IMR-90 (cell line): ENCODE measurements at regions not wholly inside any gene's neighbourhood (a gene's known extent, or its start where the extent isn't known, plus 50 kb on each side); places are given as distances from the start of the nearest gene placed in this dataset.

Source experiments
- ATAC-seq: fragments of 200-7000 bp; cut with Tn5 transposase; 2 replicates; pipeline ENCODE4 v1.9.1; 2020; ENCODE audit warnings: low read depth, mild to moderate bottlenecking, moderate library complexity
- BruUV-seq: library from RNA; stranded (reverse); fragments of 400-500 nt; replicated peaks from 2 replicates; lab custom pipeline; 2021; lab: Mats Ljungman, UMichigan
- CTCF ChIA-PET: fragments of 300-600 bp; formaldehyde crosslinking; extraction: SDS; loops from one replicate; lab custom pipeline; 2021; ENCODE audit warnings: antibody characterized with exemption; lab: Yijun Ruan, JAX
- POLR2A ChIA-PET: fragments of 300-600 bp; sonication (Branson Sonifier 250); formaldehyde crosslinking; loops from one replicate; lab custom pipeline; 2022; ENCODE audit warnings: antibody characterized with exemption; ENCODE audit not compliant: unreplicated experiment; lab: Charles Lee
- DNase-seq: peaks from one replicate; pipeline ENCODE4 v3.0.0; 2013
- H2AFZ ChIP-seq: replicated peaks from 2 replicates; pipeline ENCODE3; 2013; ENCODE audit warnings: low read length, mild to moderate bottlenecking; ENCODE audit not compliant: poor library complexity
- H2AK5ac ChIP-seq: 2 replicates; pipeline ENCODE4 v1.6.1; 2013; ENCODE audit warnings: low read depth, low read length, inconsistent platforms
- H2AK9ac ChIP-seq: replicated peaks from 2 replicates; pipeline ENCODE3; 2013; ENCODE audit warnings: mild to moderate bottlenecking, low read depth, low read length, moderate library complexity; ENCODE audit not compliant: poor library complexity
- H2BK120ac ChIP-seq: 2 replicates; pipeline ENCODE4 v1.6.1; 2013; ENCODE audit warnings: low read depth, low read length, inconsistent platforms
- H2BK15ac ChIP-seq: 3 replicates; pipeline ENCODE4 v1.6.1; 2013; ENCODE audit warnings: low read depth, low read length, inconsistent platforms
- H2BK20ac ChIP-seq: 2 replicates; pipeline ENCODE4 v1.6.1; 2013; ENCODE audit warnings: low read depth, mild to moderate bottlenecking, inconsistent platforms, low read length, moderate library complexity
- H2BK5ac ChIP-seq: 2 replicates; pipeline ENCODE4 v1.6.1; 2013; ENCODE audit warnings: mild to moderate bottlenecking, low read depth, low read length, inconsistent platforms; ENCODE audit not compliant: poor library complexity, severe bottlenecking
- H3K14ac ChIP-seq: replicated peaks from 2 replicates; pipeline ENCODE4 v1.6.1; 2013; ENCODE audit warnings: low read depth, low read length, inconsistent platforms
- H3K18ac ChIP-seq: 2 replicates; pipeline ENCODE4 v1.6.1; 2013; ENCODE audit warnings: low read depth, low read length, control low read depth
- H3K23ac ChIP-seq: 2 replicates; pipeline ENCODE4 v1.6.1; 2013; ENCODE audit warnings: low read depth, low read length, inconsistent platforms
- H3K27ac ChIP-seq: 2 replicates; pipeline ENCODE4 v1.5.1; 2013; ENCODE audit warnings: mild to moderate bottlenecking, control low read depth, low read length; ENCODE audit not compliant: insufficient read depth
- H3K27me3 ChIP-seq: 2 replicates; pipeline ENCODE4 v1.6.1; 2013; ENCODE audit warnings: low read length; ENCODE audit not compliant: control insufficient read depth, insufficient read depth
- H3K36me3 ChIP-seq: 2 replicates; pipeline ENCODE4 v1.6.1; 2013; ENCODE audit warnings: low read length, mixed read lengths; ENCODE audit not compliant: control insufficient read depth, insufficient read depth
- H3K4ac ChIP-seq: 2 replicates; pipeline ENCODE4 v1.6.1; 2013; ENCODE audit warnings: low read depth, low read length, inconsistent platforms
- H3K4me1 ChIP-seq: 2 replicates; pipeline ENCODE4 v1.6.1; 2013; ENCODE audit warnings: low read length, mixed read lengths; ENCODE audit not compliant: control insufficient read depth, insufficient read depth
- H3K4me2 ChIP-seq: 2 replicates; pipeline ENCODE4 v1.6.1; 2013; ENCODE audit warnings: low read depth, mild to moderate bottlenecking, control low read depth, low read length, moderate library complexity
- H3K4me3 ChIP-seq: 2 replicates; pipeline ENCODE4 v1.5.1; 2013; ENCODE audit warnings: low read depth, mild to moderate bottlenecking, control low read depth, low read length, moderate library complexity; ENCODE audit not compliant: insufficient read depth
- H3K56ac ChIP-seq: 2 replicates; pipeline ENCODE4 v1.6.1; 2013; ENCODE audit warnings: low read length, inconsistent platforms; ENCODE audit not compliant: insufficient read depth; ENCODE audit errors: extremely low read depth
- H3K79me1 ChIP-seq, 2 experiments: 2 replicates each; pipeline ENCODE4 v1.6.1; 2013; ENCODE audit warnings: low read length in 2 of 2, inconsistent platforms in 1 of 2, low read depth in 1 of 2
- H3K9ac ChIP-seq: 2 replicates; pipeline ENCODE4 v1.6.1; 2013; ENCODE audit warnings: low read depth, low read length, control low read depth
- H3K9me1 ChIP-seq: 2 replicates; pipeline ENCODE4 v1.6.1; 2013; ENCODE audit warnings: low read length, inconsistent platforms; ENCODE audit not compliant: insufficient read depth
- H3K9me3 ChIP-seq: 2 replicates; pipeline ENCODE4 v1.6.1; 2013; ENCODE audit warnings: low read length; ENCODE audit not compliant: control insufficient read depth, insufficient read depth
- H4K20me1 ChIP-seq: 2 replicates; pipeline ENCODE4 v1.6.1; 2013; ENCODE audit warnings: low read length, inconsistent platforms; ENCODE audit not compliant: insufficient read depth
- H4K5ac ChIP-seq: 2 replicates; pipeline ENCODE4 v1.6.1; 2013; ENCODE audit warnings: mild to moderate bottlenecking, low read depth, low read length, control low read depth
- H4K8ac ChIP-seq, 2 experiments: 2 replicates each; pipeline ENCODE4 v1.6.1; 2013; ENCODE audit warnings: low read depth in 2 of 2, low read length in 2 of 2, control low read depth in 1 of 2, inconsistent platforms in 1 of 2
- H4K91ac ChIP-seq: 2 replicates; pipeline ENCODE4 v1.6.1; 2013; ENCODE audit warnings: low read depth, low read length, inconsistent platforms; ENCODE audit not compliant: insufficient read depth
- BHLHE40 ChIP-seq: fragments of 150-350 bp; IDR thresholded peaks from 2 replicates; pipeline ENCODE4 v1.6.1; 2016; ENCODE audit warnings: mild to moderate bottlenecking, low read depth, low read length
- CEBPB ChIP-seq: IDR thresholded peaks from 2 replicates; pipeline ENCODE4 v1.6.1; 2012; ENCODE audit warnings: low read depth, low read length, improper control_type of control experiment
- CHD1 ChIP-seq: IDR thresholded peaks from 2 replicates; pipeline ENCODE4 v1.6.1; 2012; ENCODE audit warnings: low read depth, low read length, improper control_type of control experiment
- ELK1 ChIP-seq: fragments of 150-350 bp; IDR thresholded peaks from 2 replicates; pipeline ENCODE4 v1.6.1; 2016; ENCODE audit warnings: low read depth, mild to moderate bottlenecking, low read length, moderate library complexity, borderline replicate concordance
- MAFK ChIP-seq: IDR thresholded peaks from 2 replicates; pipeline ENCODE4 v1.6.1; 2012; ENCODE audit warnings: low read depth, low read length, improper control_type of control experiment
- MXI1 ChIP-seq: IDR thresholded peaks from 2 replicates; pipeline ENCODE4 v1.6.1; 2012; ENCODE audit warnings: low read depth, mild to moderate bottlenecking, low read length, moderate library complexity, borderline replicate concordance
- NFE2L2 ChIP-seq: fragments of 150-350 bp; IDR thresholded peaks from 2 replicates; pipeline ENCODE4 v1.6.1; 2016; ENCODE audit warnings: low read depth, mild to moderate bottlenecking, low read length
- RFX5 ChIP-seq: IDR thresholded peaks from 2 replicates; pipeline ENCODE4 v1.8.0; 2012; ENCODE audit warnings: low read depth, mild to moderate bottlenecking, low read length, moderate library complexity
- SMC3 ChIP-seq: fragments of 150-350 bp; IDR thresholded peaks from 2 replicates; pipeline ENCODE4 v1.6.1; 2016; ENCODE audit warnings: low read depth, mild to moderate bottlenecking, antibody characterized with exemption, low read length, moderate library complexity
- USF2 ChIP-seq: fragments of 150-350 bp; IDR thresholded peaks from 2 replicates; pipeline ENCODE4 v1.6.1; 2017; ENCODE audit warnings: mild to moderate bottlenecking, antibody characterized with exemption, low read length, low read depth
- WGBS, 2 experiments: methylation state at CpG; one replicate each; pipeline versions ENCODE4 v1.1.5 to v1.1.7; 2013; ENCODE audit warnings: missing lambda C conversion rate in 2 of 2; ENCODE audit not compliant: insufficient read length in 1 of 2; ENCODE audit errors: extremely low coverage in 2 of 2; 5-methylcytosine and 5-hydroxymethylcytosine counted together
- dilution Hi-C: fragments of 300-500 bp; cut with HindIII; formaldehyde crosslinking; loops from one replicate; pipeline ENCODE4 v1.14.3; 2018; ENCODE audit warnings: low sequenced_read_pairs; ENCODE audit not compliant: unreplicated experiment
- in situ Hi-C: fragments of 300-500 bp; cut with MboI; formaldehyde crosslinking; loops from 3 replicates; pipeline ENCODE4 v1.14.3; 2019; ENCODE audit warnings: low sequenced_read_pairs, inconsistent platforms, mixed read lengths
- intact Hi-C: fragments of 100-400 bp; cut with micrococcal nuclease; formaldehyde crosslinking; loops from 2 replicates; pipeline ENCODE4 v1.10.0; 2022

GRCh38 chr2:10214179-10214578 is 88.5 kb upstream of the HPCAL1 start:
- Histone ChIP-seq H2AK9ac (no peak overlapping the region), H3K18ac (no peak overlapping the region), H3K4me1 (no peaks in the 10 kb centered on the region), H4K91ac (no peak overlapping the region), H3K9me1 (0 out of 2 replicates have a peak, but pooled peaks cover 3% of the 10 kb centered on the region), H4K20me1 (no peaks in the 10 kb centered on the region), H3K36me3 (no peaks in the 10 kb centered on the region), H3K23ac (no peak overlapping the region), H3K4me3 (no peak overlapping the region), H4K5ac (no peak overlapping the region), H2BK5ac (no peak overlapping the region), H3K4me2 (no peak overlapping the region), H3K56ac (no peak overlapping the region), H3K79me1 (no peaks in the 10 kb centered on the region), H3K4ac (no peak overlapping the region), H3K9me3 (no peaks in the 10 kb centered on the region), H2BK120ac (no peak overlapping the region), H3K9ac (no peak overlapping the region), H2AK5ac (no peak overlapping the region), H4K8ac (no peak overlapping the region), H3K27me3 (no peaks in the 10 kb centered on the region; the same call in none of the 2 replicates), H2BK15ac (no peak overlapping the region), H2BK20ac (no peak overlapping the region), H3K27ac (no peak overlapping the region), H2AFZ (no peak overlapping the region), H3K14ac (no peak overlapping the region)
- POLR2A ChIA-PET, result no interaction called here
- BruUV-seq, result no TSS peak
- intact Hi-C loops, result no loop called here
- WGBS, 2 experiments, result 87% methylated on average over 3 of the region's 8 CpGs; no CpG with 5 or more reads in 1 of the 2 experiments
- TF ChIP-seq RFX5 (no peak), CHD1 (no peak), ELK1 (no peak), SMC3 (no peak), NFE2L2 (no peak), MXI1 (no peak), USF2 (no peak), MAFK (no peak), CEBPB (no peak), BHLHE40 (no peak)
- no peak for ATAC-seq
- dilution Hi-C loops, result no loop called here
- in situ Hi-C loops, result no loop called here
- CTCF ChIA-PET, result no interaction called here
- no peak for DNase-seq
